Astrocyte (in vitro differentiated cells and primary cell): ENCODE measurements at regions not wholly inside any gene's neighbourhood (a gene's known extent, or its start where the extent isn't known, plus 50 kb on each side); places are given as distances from the start of the nearest gene placed in this dataset.

Source experiments
- DNase-seq: peaks from one replicate; pipeline ENCODE4 v3.0.0-alpha.2; 2010; ENCODE audit warnings: low read depth
- FAIRE-seq: peaks from 2 replicates; lab custom pipeline; 2011; peaks lifted over from hg19 to GRCh38; lab: Jason Lieb, UNC
- H2AFZ ChIP-seq: 2 replicates; pipeline ENCODE4 v1.6.0; 2012; ENCODE audit warnings: low read depth, low read length, inconsistent platforms
- H3K27ac ChIP-seq: 2 replicates; pipeline ENCODE4 v1.5.1; 2011; ENCODE audit warnings: low read depth, low read length, inconsistent platforms
- H3K27me3 ChIP-seq: 2 replicates; pipeline ENCODE4 v1.6.0; 2011; ENCODE audit warnings: low read length, inconsistent platforms; ENCODE audit not compliant: insufficient read depth
- H3K36me3 ChIP-seq: 2 replicates; pipeline ENCODE4 v1.5.1; 2011; ENCODE audit warnings: low read length, inconsistent platforms; ENCODE audit not compliant: insufficient read depth
- H3K4me1 ChIP-seq: 2 replicates; pipeline ENCODE4 v1.5.1; 2011; ENCODE audit warnings: low read length, inconsistent platforms; ENCODE audit not compliant: insufficient read depth
- H3K4me2 ChIP-seq: 2 replicates; pipeline ENCODE4 v1.6.0; 2012; ENCODE audit warnings: low read length, inconsistent platforms
- H3K4me3 ChIP-seq: 2 replicates; pipeline ENCODE4 v1.5.1; 2011; ENCODE audit warnings: low read depth, mild to moderate bottlenecking, low read length, inconsistent platforms; ENCODE audit not compliant: insufficient read depth
- H3K79me2 ChIP-seq: 2 replicates; pipeline ENCODE4 v1.6.0; 2012; ENCODE audit warnings: mild to moderate bottlenecking, low read length, inconsistent platforms; ENCODE audit not compliant: insufficient read depth
- H3K9ac ChIP-seq: 2 replicates; pipeline ENCODE4 v1.6.0; 2012; ENCODE audit warnings: mild to moderate bottlenecking, low read length, inconsistent platforms
- H3K9me3 ChIP-seq: 2 replicates; pipeline ENCODE4 v1.5.1; 2012; ENCODE audit warnings: low read depth, mild to moderate bottlenecking, low read length, inconsistent platforms; ENCODE audit not compliant: insufficient read depth
- H4K20me1 ChIP-seq: 2 replicates; pipeline ENCODE4 v1.6.0; 2012; ENCODE audit warnings: low read length, inconsistent platforms; ENCODE audit not compliant: insufficient read depth
- H3K27ac Mint-ChIP-seq: one replicate; pipeline ENCODE4 v1.8.0; 2021; ENCODE audit warnings: mild to moderate bottlenecking, mixed read lengths; ENCODE audit not compliant: unreplicated experiment
- H3K27me3 Mint-ChIP-seq: one replicate; pipeline ENCODE4 v1.8.0; 2021; ENCODE audit warnings: low read depth, mixed read lengths; ENCODE audit not compliant: unreplicated experiment
- H3K36me3 Mint-ChIP-seq: one replicate; pipeline ENCODE4 v1.8.0; 2021; ENCODE audit warnings: low read depth, mixed read lengths; ENCODE audit not compliant: unreplicated experiment
- H3K4me1 Mint-ChIP-seq: one replicate; pipeline ENCODE4 v1.8.0; 2021; ENCODE audit warnings: low read depth, mixed read lengths; ENCODE audit not compliant: unreplicated experiment
- H3K4me3 Mint-ChIP-seq: one replicate; pipeline ENCODE4 v1.8.0; 2021; ENCODE audit warnings: mild to moderate bottlenecking, moderate library complexity, mixed read lengths; ENCODE audit not compliant: unreplicated experiment
- H3K9me3 Mint-ChIP-seq: one replicate; pipeline ENCODE4 v1.8.0; 2021; ENCODE audit warnings: mild to moderate bottlenecking, mixed read lengths; ENCODE audit not compliant: unreplicated experiment
- EZH2 ChIP-seq: IDR thresholded peaks from 2 replicates; pipeline ENCODE4 v1.6.1; 2012; ENCODE audit warnings: mild to moderate bottlenecking, low read length, inconsistent platforms; ENCODE audit not compliant: insufficient read depth
- TF ChIP-seq, protein P1 (sequence below): IDR thresholded peaks from 2 replicates; pipeline ENCODE4 v1.5.1; 2011; ENCODE audit warnings: low read depth, mild to moderate bottlenecking, inconsistent platforms, low read length, moderate library complexity; ENCODE audit not compliant: insufficient read depth

DNA sequence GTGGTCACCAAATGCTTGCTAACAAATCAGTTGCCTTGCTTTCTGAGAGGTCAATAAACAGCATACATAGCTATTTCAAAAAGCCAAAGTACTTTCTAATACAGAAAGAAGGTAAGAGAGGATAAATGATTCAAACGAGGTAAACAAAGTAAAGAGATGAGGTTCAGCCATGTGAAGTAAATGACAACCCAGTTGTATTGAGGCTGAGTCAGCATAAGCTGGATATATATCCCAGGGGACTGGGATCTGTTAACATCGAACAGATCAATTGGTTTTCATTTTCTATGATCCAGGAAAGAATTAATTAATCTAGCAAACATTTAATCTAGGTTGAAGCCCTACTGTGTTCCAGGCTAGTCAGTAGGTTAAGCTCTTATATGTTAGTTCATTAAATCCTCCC is 97.3 kb upstream of the GRIA3 start:
- Histone ChIP-seq H4K20me1 (no peaks in the 10 kb centered on the region), H3K27me3 (no peaks in the 10 kb centered on the region), H3K79me2 (no peaks in the 10 kb centered on the region), H3K4me1 (peaks cover 12% of the 10 kb centered on the region), H2AFZ (no peak overlapping the region), H3K36me3 (no peaks in the 10 kb centered on the region), H3K9me3 (no peaks in the 10 kb centered on the region), H3K4me2 (no peak overlapping the region), H3K27ac (no peak overlapping the region), H3K9ac (no peak overlapping the region), H3K4me3 (no peak overlapping the region)
- DNase-seq (no peak), FAIRE-seq (no peak)
- no peaks in the 10 kb centered on the region for H3K27me3 Mint-ChIP-seq
- peaks cover 29% of the 10 kb centered on the region for H3K4me1 Mint-ChIP-seq
- no peaks in the 10 kb centered on the region for H3K36me3 Mint-ChIP-seq
- no peak for TF ChIP-seq EZH2
- TF ChIP-seq, protein P1, sequence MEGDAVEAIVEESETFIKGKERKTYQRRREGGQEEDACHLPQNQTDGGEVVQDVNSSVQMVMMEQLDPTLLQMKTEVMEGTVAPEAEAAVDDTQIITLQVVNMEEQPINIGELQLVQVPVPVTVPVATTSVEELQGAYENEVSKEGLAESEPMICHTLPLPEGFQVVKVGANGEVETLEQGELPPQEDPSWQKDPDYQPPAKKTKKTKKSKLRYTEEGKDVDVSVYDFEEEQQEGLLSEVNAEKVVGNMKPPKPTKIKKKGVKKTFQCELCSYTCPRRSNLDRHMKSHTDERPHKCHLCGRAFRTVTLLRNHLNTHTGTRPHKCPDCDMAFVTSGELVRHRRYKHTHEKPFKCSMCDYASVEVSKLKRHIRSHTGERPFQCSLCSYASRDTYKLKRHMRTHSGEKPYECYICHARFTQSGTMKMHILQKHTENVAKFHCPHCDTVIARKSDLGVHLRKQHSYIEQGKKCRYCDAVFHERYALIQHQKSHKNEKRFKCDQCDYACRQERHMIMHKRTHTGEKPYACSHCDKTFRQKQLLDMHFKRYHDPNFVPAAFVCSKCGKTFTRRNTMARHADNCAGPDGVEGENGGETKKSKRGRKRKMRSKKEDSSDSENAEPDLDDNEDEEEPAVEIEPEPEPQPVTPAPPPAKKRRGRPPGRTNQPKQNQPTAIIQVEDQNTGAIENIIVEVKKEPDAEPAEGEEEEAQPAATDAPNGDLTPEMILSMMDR, result no peak
- no peak overlapping the region for H3K27ac Mint-ChIP-seq
- no peak overlapping the region for H3K4me3 Mint-ChIP-seq
- H3K9me3 Mint-ChIP-seq, result peaks cover 1% of the 10 kb centered on the region

DNA sequence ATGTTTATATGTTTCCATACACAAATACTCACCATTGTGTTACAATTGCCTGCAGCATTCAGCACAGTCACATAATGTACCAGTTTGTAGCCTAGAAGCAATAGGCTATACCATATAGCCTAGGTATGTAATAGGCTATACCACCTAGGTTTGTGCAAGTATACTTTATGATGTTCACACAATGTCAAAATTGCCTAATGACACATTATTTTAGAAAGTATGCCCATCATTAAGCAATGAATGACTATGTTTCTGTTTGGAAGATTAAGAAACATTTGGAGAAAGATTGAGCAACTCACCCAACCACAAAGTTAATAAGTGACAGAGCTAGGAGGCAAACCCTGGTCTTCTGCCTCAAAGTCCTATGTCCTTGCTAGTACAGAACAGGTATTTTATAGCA is 96.8 kb upstream of the GRIA3 start:
- no peaks in the 10 kb centered on the region for H3K9me3 ChIP-seq
- H3K4me1 Mint-ChIP-seq, result peaks cover 26% of the 10 kb centered on the region
- H3K4me2 ChIP-seq, result no peak overlapping the region
- H3K36me3 Mint-ChIP-seq, result no peaks in the 10 kb centered on the region
- no peak overlapping the region for H3K4me3 Mint-ChIP-seq
- no peak overlapping the region for H3K9ac ChIP-seq
- no peaks in the 10 kb centered on the region for H3K36me3 ChIP-seq
- H3K79me2 ChIP-seq, result no peaks in the 10 kb centered on the region
- no peaks in the 10 kb centered on the region for H3K27me3 Mint-ChIP-seq
- peaks cover 1% of the 10 kb centered on the region for H3K9me3 Mint-ChIP-seq
- peaks cover 12% of the 10 kb centered on the region for H3K4me1 ChIP-seq
- H3K27me3 ChIP-seq, result no peaks in the 10 kb centered on the region
- FAIRE-seq, result peak; percentile 100
- H4K20me1 ChIP-seq, result no peaks in the 10 kb centered on the region
- H3K27ac Mint-ChIP-seq, result no peak overlapping the region
- TF ChIP-seq, protein P1, result no peak
- TF ChIP-seq EZH2, result no peak
- no peak overlapping the region for H3K4me3 ChIP-seq
- no peak overlapping the region for H2AFZ ChIP-seq
- DNase-seq, result peak; percentile 12
- H3K27ac ChIP-seq, result no peak overlapping the region

DNA sequence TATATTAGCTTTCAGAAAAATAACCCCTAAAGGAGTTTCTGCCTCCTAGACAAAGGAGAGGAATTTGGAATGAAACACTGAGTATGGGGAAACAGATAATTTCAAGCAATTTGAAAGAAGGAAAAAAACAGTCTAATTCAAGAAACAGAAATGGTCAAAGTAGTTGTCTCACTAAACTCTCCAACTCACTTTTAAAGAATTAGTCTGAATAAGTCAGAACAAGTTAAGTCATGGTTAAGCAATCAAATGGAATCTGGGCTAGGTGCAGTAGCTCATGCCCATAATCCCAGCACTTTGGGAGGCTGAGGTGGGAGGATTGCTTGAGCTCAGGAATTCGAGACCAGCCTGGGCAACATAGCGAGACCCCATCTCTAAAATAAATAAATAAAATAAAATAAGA is 95.7 kb upstream of the GRIA3 start:
- no peak overlapping the region for H3K9ac ChIP-seq
- TF ChIP-seq, protein P1, result no peak
- no peak for TF ChIP-seq EZH2
- no peaks in the 10 kb centered on the region for H3K9me3 ChIP-seq
- Mint-ChIP-seq H3K27me3 (no peaks in the 10 kb centered on the region), H3K27ac (no peak overlapping the region), H3K4me1 (peaks cover 26% of the 10 kb centered on the region), H3K36me3 (no peaks in the 10 kb centered on the region), H3K4me3 (no peak overlapping the region), H3K9me3 (peaks cover 1% of the 10 kb centered on the region)
- peaks cover 12% of the 10 kb centered on the region for H3K4me1 ChIP-seq
- DNase-seq (no peak), FAIRE-seq (peak; percentile 41)
- no peak overlapping the region for H2AFZ ChIP-seq
- H3K36me3 ChIP-seq, result no peaks in the 10 kb centered on the region
- H3K27ac ChIP-seq, result no peak overlapping the region
- no peak overlapping the region for H3K4me2 ChIP-seq
- no peak overlapping the region for H3K4me3 ChIP-seq
- H3K27me3 ChIP-seq, result no peaks in the 10 kb centered on the region
- no peaks in the 10 kb centered on the region for H3K79me2 ChIP-seq
- H4K20me1 ChIP-seq, result no peaks in the 10 kb centered on the region
